Neural cell (in vitro differentiated cells): ENCODE measurements at regions not wholly inside any gene's neighbourhood (a gene's known extent, or its start where the extent isn't known, plus 50 kb on each side); places are given as distances from the start of the nearest gene placed in this dataset.

Source experiments
- CTCF ChIP-seq: fragments of 450-650 bp; IDR thresholded peaks from 2 replicates; pipeline ENCODE4 v1.5.1; 2014; ENCODE audit warnings: antibody characterized with exemption, mild to moderate bottlenecking, moderate library complexity; ENCODE audit not compliant: poor library complexity, severe bottlenecking
- SMC3 ChIP-seq: fragments of 450-650 bp; conservative IDR thresholded peaks from 2 replicates; pipeline ENCODE4 v1.6.1; 2014; ENCODE audit warnings: antibody characterized with exemption, mild to moderate bottlenecking, moderate library complexity; ENCODE audit not compliant: poor library complexity

GRCh38 chr12:93956551-93956950, 191.8 kb upstream of the PLXNC1 start:
- TF ChIP-seq CTCF (no peak), SMC3 (no peak)
